ENCODE measurements at regions not wholly inside any gene's neighbourhood (a gene's known extent, or its start where the extent isn't known, plus 50 kb on each side); places are given as distances from the start of the nearest gene placed in this dataset.

DNA sequence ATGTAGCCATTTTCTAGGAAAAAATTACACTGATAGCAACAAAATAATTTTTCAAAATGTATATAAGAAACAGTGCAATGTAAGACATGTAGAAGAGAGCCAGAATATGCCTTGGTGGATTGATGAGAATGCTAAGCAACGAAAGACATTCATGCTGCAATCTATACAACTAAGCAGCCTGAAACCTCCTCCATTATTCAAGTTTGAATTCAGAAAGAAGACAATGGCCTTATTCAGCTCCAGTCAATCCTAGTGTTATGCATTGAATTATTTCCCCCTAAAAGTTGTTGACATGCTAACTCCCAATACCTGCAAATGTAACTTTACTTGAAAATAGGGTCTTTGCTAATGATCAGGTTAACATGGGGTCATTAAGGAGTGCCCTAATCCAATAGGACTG, 73.5 kb downstream of the BTG1 start:
- DNase-seq: no peak
- TF ChIP-seq, protein P1, sequence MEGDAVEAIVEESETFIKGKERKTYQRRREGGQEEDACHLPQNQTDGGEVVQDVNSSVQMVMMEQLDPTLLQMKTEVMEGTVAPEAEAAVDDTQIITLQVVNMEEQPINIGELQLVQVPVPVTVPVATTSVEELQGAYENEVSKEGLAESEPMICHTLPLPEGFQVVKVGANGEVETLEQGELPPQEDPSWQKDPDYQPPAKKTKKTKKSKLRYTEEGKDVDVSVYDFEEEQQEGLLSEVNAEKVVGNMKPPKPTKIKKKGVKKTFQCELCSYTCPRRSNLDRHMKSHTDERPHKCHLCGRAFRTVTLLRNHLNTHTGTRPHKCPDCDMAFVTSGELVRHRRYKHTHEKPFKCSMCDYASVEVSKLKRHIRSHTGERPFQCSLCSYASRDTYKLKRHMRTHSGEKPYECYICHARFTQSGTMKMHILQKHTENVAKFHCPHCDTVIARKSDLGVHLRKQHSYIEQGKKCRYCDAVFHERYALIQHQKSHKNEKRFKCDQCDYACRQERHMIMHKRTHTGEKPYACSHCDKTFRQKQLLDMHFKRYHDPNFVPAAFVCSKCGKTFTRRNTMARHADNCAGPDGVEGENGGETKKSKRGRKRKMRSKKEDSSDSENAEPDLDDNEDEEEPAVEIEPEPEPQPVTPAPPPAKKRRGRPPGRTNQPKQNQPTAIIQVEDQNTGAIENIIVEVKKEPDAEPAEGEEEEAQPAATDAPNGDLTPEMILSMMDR (IDR thresholded peaks at IDR 0.05): no peak
- no peak for TF ChIP-seq EZH2 (IDR thresholded peaks at IDR 0.05; ENCODE audit: borderline replicate concordance, insufficient read depth, low read depth, low read length, poor library complexity, severe bottlenecking)
- CTCF ChIA-PET: no interaction called here
- Histone ChIP-seq H3K4me3 (ENCODE audit: control extremely low read depth in 1 of 5, extremely low read depth in 1 of 5, insufficient read depth in 1 of 5, low read depth in 2 of 5, low read length in 4 of 5) (no peak overlapping the region), H2AFZ (ENCODE audit: insufficient read depth, low read depth, low read length, poor library complexity, severe bottlenecking) (no peak overlapping the region), H3K9me3 (ENCODE audit: control extremely low read depth in 1 of 3, control insufficient read depth in 2 of 3, insufficient read depth in 1 of 3, low read length in 2 of 3) (peaks cover 0 to 3% (median 3%) of the 10 kb centered on the region in 3 donors), H3K4me1 (ENCODE audit: control insufficient read depth in 2 of 2, insufficient read depth in 2 of 2, low read length in 2 of 2) (peaks cover 10% of the 10 kb centered on the region in 2 donors), H4K20me1 (ENCODE audit: control insufficient read depth, insufficient read depth, low read length, poor library complexity, severe bottlenecking) (no peaks in the 10 kb centered on the region), H3K27ac (ENCODE audit: low read length in 2 of 2) (no peak overlapping the region), H3K79me2 (ENCODE audit: control insufficient read depth, insufficient read depth, low read length) (no peaks in the 10 kb centered on the region), H3K36me3 (replicated peaks in 1 of 2; ENCODE audit: control extremely low read depth in 1 of 2, control insufficient read depth in 1 of 2, extremely low read depth in 1 of 2, insufficient read depth in 2 of 2, low read length in 1 of 2) (no peaks in the 10 kb centered on the region), H3K4me2 (replicated peaks; ENCODE audit: low read depth, low read length, poor library complexity, severe bottlenecking) (no peak overlapping the region), H3K9ac (ENCODE audit: low read length) (no peak overlapping the region), H3K27me3 (replicated peaks in 1 of 4; ENCODE audit: control extremely low read depth in 1 of 4, control insufficient read depth in 3 of 4, insufficient read depth in 4 of 4, low read length in 3 of 4) (no peaks in the 10 kb centered on the region)
- H3K4me1 Mint-ChIP-seq: peaks cover 24% of the 10 kb centered on the region
- no peaks in the 10 kb centered on the region for H3K9me3 Mint-ChIP-seq (ENCODE audit: insufficient read depth)
- H3K4me3 Mint-ChIP-seq: no peak overlapping the region
- no peak for ATAC-seq (ENCODE audit: low read depth)
- H3K27me3 Mint-ChIP-seq: no peaks in the 10 kb centered on the region
- intact Hi-C loops (cut with micrococcal nuclease): no loop called here
- WGBS (ENCODE audit: insufficient coverage): no CpG with 5 or more reads among the region's 1 CpG
- H3K27ac Mint-ChIP-seq: no peak overlapping the region
- POLR2A ChIA-PET: no interaction called here

DNA sequence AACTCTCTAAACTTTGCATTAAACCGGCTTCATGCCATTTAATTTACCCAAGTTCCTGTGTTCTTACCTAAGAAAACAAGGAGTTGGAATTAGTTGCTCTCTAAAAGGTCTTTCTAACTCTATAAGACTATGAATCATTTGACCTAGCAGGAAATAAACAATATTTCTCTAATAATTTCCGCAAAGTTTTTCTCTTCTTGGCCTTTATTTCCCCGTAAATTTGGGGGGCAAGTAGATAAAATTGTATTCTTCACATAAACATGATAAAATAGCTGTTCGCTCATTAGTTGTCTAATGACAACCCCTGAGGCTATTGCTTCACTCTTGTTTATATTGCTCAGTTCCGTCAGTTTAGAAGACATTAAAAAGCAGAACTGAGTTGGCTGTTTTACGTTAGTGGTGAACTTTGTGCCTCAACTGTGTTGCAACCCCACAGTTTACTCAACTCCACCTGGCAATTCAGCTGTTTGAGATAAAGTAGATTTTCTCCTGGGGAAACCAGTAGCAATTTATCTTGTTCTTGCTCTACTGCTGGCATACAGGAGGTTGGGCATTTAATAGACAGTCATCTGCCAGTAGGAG, 74.7 kb downstream of the BTG1 start:
- no peak overlapping the region for H3K4me3 Mint-ChIP-seq
- Histone ChIP-seq H3K9ac (ENCODE audit: low read length) (no peak overlapping the region), H2AFZ (ENCODE audit: insufficient read depth, low read depth, low read length, poor library complexity, severe bottlenecking) (no peak overlapping the region), H3K4me1 (ENCODE audit: control insufficient read depth in 2 of 2, insufficient read depth in 2 of 2, low read length in 2 of 2) (peaks cover 6 to 7% of the 10 kb centered on the region in 2 donors), H3K4me2 (replicated peaks; ENCODE audit: low read depth, low read length, poor library complexity, severe bottlenecking) (no peak overlapping the region), H3K9me3 (ENCODE audit: control extremely low read depth in 1 of 3, control insufficient read depth in 2 of 3, insufficient read depth in 1 of 3, low read length in 2 of 3) (peaks cover 0 to 3% (median 3%) of the 10 kb centered on the region in 3 donors), H3K79me2 (ENCODE audit: control insufficient read depth, insufficient read depth, low read length) (no peaks in the 10 kb centered on the region), H3K27me3 (replicated peaks in 1 of 4; ENCODE audit: control extremely low read depth in 1 of 4, control insufficient read depth in 3 of 4, insufficient read depth in 4 of 4, low read length in 3 of 4) (no peaks in the 10 kb centered on the region), H3K4me3 (ENCODE audit: control extremely low read depth in 1 of 5, extremely low read depth in 1 of 5, insufficient read depth in 1 of 5, low read depth in 2 of 5, low read length in 4 of 5) (no peak overlapping the region), H3K27ac (ENCODE audit: low read length in 2 of 2) (no peak overlapping the region), H4K20me1 (ENCODE audit: control insufficient read depth, insufficient read depth, low read length, poor library complexity, severe bottlenecking) (no peaks in the 10 kb centered on the region), H3K36me3 (replicated peaks in 1 of 2; ENCODE audit: control extremely low read depth in 1 of 2, control insufficient read depth in 1 of 2, extremely low read depth in 1 of 2, insufficient read depth in 2 of 2, low read length in 1 of 2) (no peaks in the 10 kb centered on the region)
- H3K4me1 Mint-ChIP-seq: peaks cover 13% of the 10 kb centered on the region
- TF ChIP-seq EZH2 (IDR thresholded peaks at IDR 0.05; ENCODE audit: borderline replicate concordance, insufficient read depth, low read depth, low read length, poor library complexity, severe bottlenecking): no peak
- TF ChIP-seq, protein P1 (IDR thresholded peaks at IDR 0.05): no peak
- no peaks in the 10 kb centered on the region for H3K27me3 Mint-ChIP-seq
- no CpG with 5 or more reads among the region's 6 CpGs for WGBS (ENCODE audit: insufficient coverage)
- no peaks in the 10 kb centered on the region for H3K9me3 Mint-ChIP-seq (ENCODE audit: insufficient read depth)
- ATAC-seq (ENCODE audit: low read depth) (no peak), DNase-seq (no peak)
- CTCF ChIA-PET: no interaction called here
- no peak overlapping the region for H3K27ac Mint-ChIP-seq
- intact Hi-C loops (cut with micrococcal nuclease): no loop called here
- POLR2A ChIA-PET: no interaction called here
